ENCODE measurements at regions not wholly inside any gene's neighbourhood (a gene's known extent, or its start where the extent isn't known, plus 50 kb on each side); places are given as distances from the start of the nearest gene placed in this dataset.

GRCh38 chr4:171203425-171203824, 609.8 kb upstream of the GALNTL6 start:
- Histone ChIP-seq H3K27me3 (no peaks in the 10 kb centered on the region), H3K4me1 (no peaks in the 10 kb centered on the region), H3K9me3 (no peaks in the 10 kb centered on the region), H3K27ac (no peak overlapping the region), H3K36me3 (no peaks in the 10 kb centered on the region), H3K4me3 (no peak overlapping the region)
- no peak for TF ChIP-seq POLR2A (IDR thresholded peaks at IDR 0.05)
- no peak for TF ChIP-seq CTCF (IDR thresholded peaks at IDR 0.05)
- no peak for TF ChIP-seq POLR2AphosphoS5 (IDR thresholded peaks at IDR 0.05; ENCODE audit: insufficient read depth in 1 of 2, low read depth in 1 of 2)
- DNase-seq (ENCODE audit: extremely low spot score in 2 of 2): no peak
- intact Hi-C loops (cut with DNase I): no loop called here

- no peak for DNase-seq (ENCODE audit: extremely low spot score in 2 of 2)
- H3K9me3 ChIP-seq: no peaks in the 10 kb centered on the region
- H3K27ac ChIP-seq: no peak overlapping the region
- TF ChIP-seq POLR2AphosphoS5 (IDR thresholded peaks at IDR 0.05; ENCODE audit: insufficient read depth in 1 of 2, low read depth in 1 of 2): no peak
- no peak for TF ChIP-seq POLR2A (IDR thresholded peaks at IDR 0.05)
- TF ChIP-seq CTCF (IDR thresholded peaks at IDR 0.05): no peak
- H3K27me3 ChIP-seq: no peaks in the 10 kb centered on the region
- no peaks in the 10 kb centered on the region for H3K4me1 ChIP-seq
- intact Hi-C loops (cut with DNase I): no loop called here
- H3K36me3 ChIP-seq: no peaks in the 10 kb centered on the region
- no peak overlapping the region for H3K4me3 ChIP-seq
Observed at GRCh38 chr4:171202908-171203307, 610.3 kb upstream of the GALNTL6 start.

GRCh38 chr4:171186700-171187099, 626.5 kb upstream of the GALNTL6 start:
- intact Hi-C loops (cut with DNase I): no loop called here
- H3K27ac ChIP-seq: no peak overlapping the region
- no peak for DNase-seq (ENCODE audit: extremely low spot score in 2 of 2)
- no peaks in the 10 kb centered on the region for H3K9me3 ChIP-seq
- no peak for TF ChIP-seq CTCF (IDR thresholded peaks at IDR 0.05)
- TF ChIP-seq POLR2AphosphoS5 (IDR thresholded peaks at IDR 0.05; ENCODE audit: insufficient read depth in 1 of 2, low read depth in 1 of 2): no peak
- TF ChIP-seq POLR2A (IDR thresholded peaks at IDR 0.05): no peak
- H3K4me3 ChIP-seq: no peak overlapping the region
- H3K27me3 ChIP-seq: no peaks in the 10 kb centered on the region
- H3K4me1 ChIP-seq: no peaks in the 10 kb centered on the region
- H3K36me3 ChIP-seq: no peaks in the 10 kb centered on the region

- intact Hi-C loops (cut with DNase I): no loop called here
- Histone ChIP-seq H3K27ac (no peak overlapping the region), H3K4me3 (no peak overlapping the region), H3K4me1 (no peaks in the 10 kb centered on the region), H3K36me3 (no peaks in the 10 kb centered on the region), H3K9me3 (no peaks in the 10 kb centered on the region), H3K27me3 (no peaks in the 10 kb centered on the region)
- no peak for DNase-seq (ENCODE audit: extremely low spot score in 2 of 2)
- TF ChIP-seq CTCF (IDR thresholded peaks at IDR 0.05) (no peak), POLR2A (IDR thresholded peaks at IDR 0.05) (no peak), POLR2AphosphoS5 (IDR thresholded peaks at IDR 0.05; ENCODE audit: insufficient read depth in 1 of 2, low read depth in 1 of 2) (no peak)
Observed at GRCh38 chr4:171181090-171181489, 632.1 kb upstream of the GALNTL6 start.

GRCh38 chr4:171170671-171171070, 642.5 kb upstream of the GALNTL6 start:
- TF ChIP-seq POLR2AphosphoS5 (IDR thresholded peaks at IDR 0.05; ENCODE audit: insufficient read depth in 1 of 2, low read depth in 1 of 2) (no peak), CTCF (IDR thresholded peaks at IDR 0.05) (no peak), POLR2A (IDR thresholded peaks at IDR 0.05) (no peak)
- no peak for DNase-seq (ENCODE audit: extremely low spot score in 2 of 2)
- intact Hi-C loops (cut with DNase I): no loop called here
- no peak overlapping the region for H3K27ac ChIP-seq
- no peaks in the 10 kb centered on the region for H3K9me3 ChIP-seq
- H3K27me3 ChIP-seq: no peaks in the 10 kb centered on the region
- no peak overlapping the region for H3K4me3 ChIP-seq
- no peaks in the 10 kb centered on the region for H3K4me1 ChIP-seq
- H3K36me3 ChIP-seq: no peaks in the 10 kb centered on the region
